Astrocyte (in vitro differentiated cells and primary cell): ENCODE measurements at regions not wholly inside any gene's neighbourhood (a gene's known extent, or its start where the extent isn't known, plus 50 kb on each side); places are given as distances from the start of the nearest gene placed in this dataset.

Source experiments
- CTCF ChIP-seq: IDR thresholded peaks from 2 replicates; pipeline ENCODE4 v1.5.1; 2011; ENCODE audit warnings: low read depth, mild to moderate bottlenecking, inconsistent platforms, low read length, moderate library complexity; ENCODE audit not compliant: insufficient read depth
- EZH2 ChIP-seq: IDR thresholded peaks from 2 replicates; pipeline ENCODE4 v1.6.1; 2012; ENCODE audit warnings: mild to moderate bottlenecking, low read length, inconsistent platforms; ENCODE audit not compliant: insufficient read depth

GRCh38 chr2:59288771-59289170, 1047.6 kb upstream of the FANCL start:
- no peak for TF ChIP-seq CTCF
- no peak for TF ChIP-seq EZH2
